SK-N-SH (cell line): ENCODE measurements at regions not wholly inside any gene's neighbourhood (a gene's known extent, or its start where the extent isn't known, plus 50 kb on each side); places are given as distances from the start of the nearest gene placed in this dataset.

Experiments used
- CTCF ChIA-PET: fragments of 300-600, 350-600 bp; formaldehyde crosslinking; extraction: SDS; loops from one replicate; lab custom pipeline; 2021; lab: Yijun Ruan, JAX
- POLR2A ChIA-PET: fragments of 350-600 bp; sonication (Branson Sonifier 250); formaldehyde crosslinking; extraction: SDS; loops from one replicate; lab custom pipeline; 2020; ENCODE audit warnings: antibody characterized with exemption, inconsistent platforms; lab: Yijun Ruan, JAX
- DNase-seq: peaks from one replicate; pipeline ENCODE4 v3.0.0; 2012
- H2AFZ ChIP-seq: fragments of 200-600 bp; sonication (generic); 2 replicates; pipeline ENCODE4 v1.8.1; 2016; ENCODE audit warnings: antibody characterized with exemption, mild to moderate bottlenecking, low read depth
- H3F3A ChIP-seq: fragments of 200-600 bp; sonication (generic); replicated peaks from 2 replicates; pipeline ENCODE3; 2016; ENCODE audit warnings: antibody characterized with exemption, mild to moderate bottlenecking; ENCODE audit not compliant: insufficient read depth
- H3K27ac ChIP-seq, 2 experiments: fragments of 200-500 bp in 1 of 2; fragments of 200-600 bp in 1 of 2; sonication (Bioruptor generic) in 1 of 2; sonication (generic), shearing (Covaris generic) in 1 of 2; 2 replicates each; pipeline versions ENCODE4 v1.5.1 to v1.6.1; 2014 to 2016; ENCODE audit warnings: low read depth in 2 of 2, inconsistent platforms in 1 of 2, low read length in 1 of 2, mild to moderate bottlenecking in 1 of 2, mixed read lengths in 1 of 2
- H3K27me3 ChIP-seq: fragments of 200-600 bp; sonication (generic), shearing (Covaris generic); 2 replicates; pipeline ENCODE4 v1.6.1; 2016; ENCODE audit warnings: mixed run types; ENCODE audit not compliant: insufficient read depth
- H3K36me3 ChIP-seq, 2 experiments: fragments of 200-500 bp in 1 of 2; fragments of 200-600 bp in 1 of 2; sonication (Bioruptor generic) in 1 of 2; sonication (generic) in 1 of 2; replicated peaks in 1 of 2; 2 replicates each; pipeline versions ENCODE3 to v1.5.1; 2014 to 2016; ENCODE audit warnings: low read length in 1 of 2, mild to moderate bottlenecking in 1 of 2; ENCODE audit not compliant: insufficient read depth in 2 of 2, control insufficient read depth in 1 of 2
- H3K4me1 ChIP-seq, 2 experiments: fragments of 200-500 bp in 1 of 2; fragments of 200-600 bp in 1 of 2; sonication (Bioruptor generic) in 1 of 2; sonication (generic), shearing (Covaris generic) in 1 of 2; 2 replicates each; pipeline versions ENCODE4 v1.5.1 to v1.6.1; 2014 to 2016; ENCODE audit warnings: low read depth in 1 of 2, low read length in 1 of 2, mixed run types in 1 of 2; ENCODE audit not compliant: insufficient read depth in 2 of 2, control insufficient read depth in 1 of 2
- H3K4me2 ChIP-seq: fragments of 200-600 bp; sonication (generic), shearing (Covaris generic); 2 replicates; pipeline ENCODE4 v1.6.1; 2017; ENCODE audit warnings: mixed run types
- H3K4me3 ChIP-seq, 2 experiments: fragments of 200-500 bp in 1 of 2; fragments of 200-600 bp in 1 of 2; sonication (Bioruptor generic) in 1 of 2; sonication (generic), shearing (Covaris generic) in 1 of 2; 2 replicates each; pipeline versions ENCODE4 v1.5.1 to v1.8.1; 2014 to 2016; ENCODE audit warnings: low read depth in 2 of 2, inconsistent platforms in 1 of 2, low read length in 1 of 2, mild to moderate bottlenecking in 1 of 2, mixed read lengths in 1 of 2, moderate library complexity in 1 of 2
- H3K79me2 ChIP-seq: fragments of 200-600 bp; sonication (generic); 2 replicates; pipeline ENCODE4 v1.8.1; 2017; ENCODE audit warnings: mild to moderate bottlenecking; ENCODE audit not compliant: insufficient read depth
- H3K9ac ChIP-seq: fragments of 200-600 bp; sonication (generic); 2 replicates; pipeline ENCODE4 v1.6.1; 2017; ENCODE audit warnings: mixed run types
- H3K9me2 ChIP-seq: fragments of 200-600 bp; sonication (generic); 2 replicates; pipeline ENCODE4 v1.6.1; 2017; ENCODE audit warnings: mixed run types
- H3K9me3 ChIP-seq: fragments of 200-600 bp; sonication (generic); 2 replicates; pipeline ENCODE4 v1.6.1; 2017; ENCODE audit warnings: mixed run types, mild to moderate bottlenecking, moderate library complexity
- H4K20me1 ChIP-seq: fragments of 200-600 bp; sonication (generic); 2 replicates; pipeline ENCODE4 v1.6.1; 2017; ENCODE audit warnings: mild to moderate bottlenecking, mixed run types; ENCODE audit not compliant: insufficient read depth
- CHD2 ChIP-seq: fragments of 150-350 bp; IDR thresholded peaks from 2 replicates; pipeline ENCODE4 v1.6.1; 2018; ENCODE audit warnings: low read length; ENCODE audit not compliant: partially characterized antibody
- EP300 ChIP-seq, 2 experiments: IDR thresholded peaks; 2 replicates each; pipeline versions ENCODE4 v1.4.0 to v1.6.1; 2012; ENCODE audit warnings: borderline replicate concordance in 1 of 2, low read depth in 1 of 2, low read length in 1 of 2
- EZH2phosphoT487 ChIP-seq: fragments of 200-600 bp; sonication (generic); IDR thresholded peaks from 2 replicates; pipeline ENCODE4 v1.6.1; 2017; ENCODE audit warnings: low read depth, mixed run types, mild to moderate bottlenecking, antibody characterized with exemption, moderate library complexity, borderline replicate concordance
- FOSL2 ChIP-seq: IDR thresholded peaks from 2 replicates; pipeline ENCODE4 v1.4.0; 2012; ENCODE audit warnings: low read depth, mild to moderate bottlenecking, moderate library complexity, borderline replicate concordance
- FOXJ3 ChIP-seq: sonication (generic); formaldehyde crosslinking; IDR thresholded peaks from 2 replicates; pipeline ENCODE4 v1.5.1; 2020; ENCODE audit warnings: mild to moderate bottlenecking, missing genetic modification reagents
- FOXM1 ChIP-seq: IDR thresholded peaks from 2 replicates; pipeline ENCODE4 v1.4.0; 2012; ENCODE audit warnings: low read depth, mild to moderate bottlenecking
- GABPA ChIP-seq: IDR thresholded peaks from 2 replicates; pipeline ENCODE4 v1.4.0; 2012; ENCODE audit warnings: low read depth, mild to moderate bottlenecking
- MXI1 ChIP-seq: IDR thresholded peaks from 2 replicates; pipeline ENCODE4 v1.6.1; 2012; ENCODE audit warnings: mild to moderate bottlenecking, low read depth, low read length, improper control_type of control experiment
- NFIC ChIP-seq: IDR thresholded peaks from 2 replicates; pipeline ENCODE4 v1.4.0; 2012; ENCODE audit warnings: borderline replicate concordance
- NRF1 ChIP-seq: IDR thresholded peaks from 2 replicates; pipeline ENCODE4 v1.6.1; 2012; ENCODE audit warnings: low read depth, mild to moderate bottlenecking, low read length
- POLR2AphosphoS5 ChIP-seq: IDR thresholded peaks from 2 replicates; pipeline ENCODE4 v1.6.1; 2012; ENCODE audit warnings: low read depth, low read length
- RAD21 ChIP-seq: IDR thresholded peaks from 2 replicates; pipeline ENCODE4 v1.6.1; 2012; ENCODE audit warnings: mild to moderate bottlenecking, low read length
- RCOR1 ChIP-seq: fragments of 150-350 bp; IDR thresholded peaks from 2 replicates; pipeline ENCODE4 v1.6.1; 2017; ENCODE audit warnings: antibody characterized with exemption, low read length
- SMC3 ChIP-seq: IDR thresholded peaks from 2 replicates; pipeline ENCODE4 v1.6.1; 2012; ENCODE audit warnings: low read depth, low read length, improper control_type of control experiment
- TEAD4 ChIP-seq: IDR thresholded peaks from 2 replicates; pipeline ENCODE4 v1.4.0; 2012; ENCODE audit warnings: mild to moderate bottlenecking, borderline replicate concordance; ENCODE audit not compliant: insufficient read depth
- YY1 ChIP-seq: IDR thresholded peaks from 2 replicates; pipeline ENCODE4 v1.4.0; 2012; ENCODE audit warnings: low read depth, mild to moderate bottlenecking
- WGBS: methylation state at CpG from one replicate; pipeline ENCODE4 v1.1.6; 2017; ENCODE audit warnings: low lambda C conversion rate; 5-methylcytosine and 5-hydroxymethylcytosine counted together
- TF ChIP-seq, protein P1 (sequence below): IDR thresholded peaks from 2 replicates; pipeline ENCODE4 v1.6.1; 2012; ENCODE audit warnings: mild to moderate bottlenecking, low read depth, low read length, moderate library complexity
- TF ChIP-seq, protein P2 (sequence below): IDR thresholded peaks from 2 replicates; pipeline ENCODE4; 2012
- TF ChIP-seq, protein P3 (sequence below): IDR thresholded peaks from 2 replicates; pipeline ENCODE4 v1.4.0; 2012; ENCODE audit warnings: low read depth, borderline replicate concordance

DNA sequence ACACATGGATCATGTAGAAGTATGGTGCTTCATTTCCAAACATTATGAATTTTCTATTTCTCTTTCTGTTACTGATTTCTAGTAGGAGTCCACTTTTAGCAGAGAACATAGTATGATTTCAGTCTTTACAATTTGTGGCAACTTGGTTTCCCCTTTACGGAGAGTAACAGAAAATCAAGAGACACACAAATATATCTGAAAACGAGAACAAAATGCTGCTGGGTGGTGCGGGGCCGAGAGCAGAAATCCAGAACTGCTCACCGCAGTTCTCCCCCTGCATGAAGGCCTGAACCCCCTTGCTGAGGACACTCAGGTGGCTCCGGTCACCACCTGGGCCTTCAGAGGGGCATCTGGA is 94.5 kb upstream of the FMN2 start:
- H3F3A ChIP-seq, result peaks cover 18% of the 10 kb centered on the region
- no peaks in the 10 kb centered on the region for H3K79me2 ChIP-seq
- no peak overlapping the region; the same call in 1 of the 2 replicates for H3K4me2 ChIP-seq
- no peak for DNase-seq
- peaks cover 6 to 8% of the 10 kb centered on the region in 2 experiments; a peak in 2 of 4 replicates for H3K4me1 ChIP-seq
- H3K36me3 ChIP-seq, result no peaks in the 10 kb centered on the region
- ChIA-PET CTCF (interaction anchor here (1.7 to 4.9 kb wide), 2 partner anchors 11 to 45 kb away, joined by 7 to 38 read pairs; no protein-coding TSS in a partner anchor), POLR2A (no interaction called here)
- H3K9me3 ChIP-seq, result no peaks in the 10 kb centered on the region
- H3K27ac ChIP-seq, result no peak overlapping the region
- H2AFZ ChIP-seq, result no peak overlapping the region
- H3K4me3 ChIP-seq, result peak overlapping the region in 1 of 2 experiments; percentile 56; a peak in 2 of 4 replicates
- H3K9ac ChIP-seq, result no peak overlapping the region
- H3K27me3 ChIP-seq, result peaks cover 32% of the 10 kb centered on the region; the same call in 1 of the 2 replicates
- no peaks in the 10 kb centered on the region for H3K9me2 ChIP-seq
- 89% methylated on average over 5 of the region's 6 CpGs for WGBS
- no peak for TF ChIP-seq FOXM1
- no peak for TF ChIP-seq YY1
- no peak for TF ChIP-seq TEAD4
- no peak for TF ChIP-seq NFIC
- TF ChIP-seq CHD2, result no peak
- no peak for TF ChIP-seq POLR2AphosphoS5
- TF ChIP-seq FOXJ3, result no peak
- TF ChIP-seq, protein P1, sequence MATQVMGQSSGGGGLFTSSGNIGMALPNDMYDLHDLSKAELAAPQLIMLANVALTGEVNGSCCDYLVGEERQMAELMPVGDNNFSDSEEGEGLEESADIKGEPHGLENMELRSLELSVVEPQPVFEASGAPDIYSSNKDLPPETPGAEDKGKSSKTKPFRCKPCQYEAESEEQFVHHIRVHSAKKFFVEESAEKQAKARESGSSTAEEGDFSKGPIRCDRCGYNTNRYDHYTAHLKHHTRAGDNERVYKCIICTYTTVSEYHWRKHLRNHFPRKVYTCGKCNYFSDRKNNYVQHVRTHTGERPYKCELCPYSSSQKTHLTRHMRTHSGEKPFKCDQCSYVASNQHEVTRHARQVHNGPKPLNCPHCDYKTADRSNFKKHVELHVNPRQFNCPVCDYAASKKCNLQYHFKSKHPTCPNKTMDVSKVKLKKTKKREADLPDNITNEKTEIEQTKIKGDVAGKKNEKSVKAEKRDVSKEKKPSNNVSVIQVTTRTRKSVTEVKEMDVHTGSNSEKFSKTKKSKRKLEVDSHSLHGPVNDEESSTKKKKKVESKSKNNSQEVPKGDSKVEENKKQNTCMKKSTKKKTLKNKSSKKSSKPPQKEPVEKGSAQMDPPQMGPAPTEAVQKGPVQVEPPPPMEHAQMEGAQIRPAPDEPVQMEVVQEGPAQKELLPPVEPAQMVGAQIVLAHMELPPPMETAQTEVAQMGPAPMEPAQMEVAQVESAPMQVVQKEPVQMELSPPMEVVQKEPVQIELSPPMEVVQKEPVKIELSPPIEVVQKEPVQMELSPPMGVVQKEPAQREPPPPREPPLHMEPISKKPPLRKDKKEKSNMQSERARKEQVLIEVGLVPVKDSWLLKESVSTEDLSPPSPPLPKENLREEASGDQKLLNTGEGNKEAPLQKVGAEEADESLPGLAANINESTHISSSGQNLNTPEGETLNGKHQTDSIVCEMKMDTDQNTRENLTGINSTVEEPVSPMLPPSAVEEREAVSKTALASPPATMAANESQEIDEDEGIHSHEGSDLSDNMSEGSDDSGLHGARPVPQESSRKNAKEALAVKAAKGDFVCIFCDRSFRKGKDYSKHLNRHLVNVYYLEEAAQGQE, result no peak
- TF ChIP-seq NRF1, result no peak
- no peak for TF ChIP-seq RAD21
- TF ChIP-seq FOSL2, result no peak
- no peak for TF ChIP-seq EZH2phosphoT487
- no peak for TF ChIP-seq MXI1
- no peak for TF ChIP-seq SMC3
- TF ChIP-seq, protein P2, sequence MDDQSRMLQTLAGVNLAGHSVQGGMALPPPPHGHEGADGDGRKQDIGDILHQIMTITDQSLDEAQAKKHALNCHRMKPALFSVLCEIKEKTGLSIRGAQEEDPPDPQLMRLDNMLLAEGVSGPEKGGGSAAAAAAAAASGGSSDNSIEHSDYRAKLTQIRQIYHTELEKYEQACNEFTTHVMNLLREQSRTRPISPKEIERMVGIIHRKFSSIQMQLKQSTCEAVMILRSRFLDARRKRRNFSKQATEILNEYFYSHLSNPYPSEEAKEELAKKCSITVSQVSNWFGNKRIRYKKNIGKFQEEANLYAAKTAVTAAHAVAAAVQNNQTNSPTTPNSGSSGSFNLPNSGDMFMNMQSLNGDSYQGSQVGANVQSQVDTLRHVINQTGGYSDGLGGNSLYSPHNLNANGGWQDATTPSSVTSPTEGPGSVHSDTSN, result no peak
- no peak for TF ChIP-seq EP300 (IDR thresholded peaks at IDR 0.05; ENCODE audit: borderline replicate concordance in 1 of 2, low read depth in 1 of 2, low read length in 1 of 2)
- TF ChIP-seq GABPA, result no peak
- TF ChIP-seq RCOR1, result no peak
- TF ChIP-seq, protein P3, sequence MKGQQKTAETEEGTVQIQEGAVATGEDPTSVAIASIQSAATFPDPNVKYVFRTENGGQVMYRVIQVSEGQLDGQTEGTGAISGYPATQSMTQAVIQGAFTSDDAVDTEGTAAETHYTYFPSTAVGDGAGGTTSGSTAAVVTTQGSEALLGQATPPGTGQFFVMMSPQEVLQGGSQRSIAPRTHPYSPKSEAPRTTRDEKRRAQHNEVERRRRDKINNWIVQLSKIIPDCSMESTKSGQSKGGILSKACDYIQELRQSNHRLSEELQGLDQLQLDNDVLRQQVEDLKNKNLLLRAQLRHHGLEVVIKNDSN, result no peak
- H4K20me1 ChIP-seq, result no peaks in the 10 kb centered on the region
